ENCODE measurements at regions not wholly inside any gene's neighbourhood (a gene's known extent, or its start where the extent isn't known, plus 50 kb on each side); places are given as distances from the start of the nearest gene placed in this dataset.

DNA sequence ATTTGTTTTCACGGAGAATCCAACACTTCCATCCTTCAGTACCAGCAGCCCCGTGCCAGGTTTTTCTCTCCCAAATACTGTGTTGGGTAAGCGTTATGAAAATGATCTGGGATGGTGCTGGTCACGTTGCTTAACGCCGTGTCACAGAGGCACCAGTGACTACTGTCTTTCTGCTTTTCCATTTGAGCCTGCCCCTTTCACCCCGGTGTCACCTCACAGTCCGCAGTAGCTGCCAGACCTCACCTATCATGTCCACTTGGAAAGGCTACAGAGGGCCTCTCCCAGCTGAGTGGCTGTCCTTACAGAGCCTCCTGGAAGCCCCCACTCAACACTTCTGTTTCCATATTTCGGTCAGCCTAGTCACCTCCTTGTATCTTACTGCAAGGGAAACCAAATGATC, 176.5 kb upstream of the ARID1B start:
- TF ChIP-seq EP300 (conservative IDR thresholded peaks at IDR 0.05; ENCODE audit: poor library complexity, severe bottlenecking) (no peak), EZH2 (IDR thresholded peaks at IDR 0.05; ENCODE audit: borderline replicate concordance, insufficient read depth, low read length, poor library complexity, severe bottlenecking) (no peak), SMC3 (conservative IDR thresholded peaks at IDR 0.05; ENCODE audit: poor library complexity) (no peak), RAD21 (conservative IDR thresholded peaks at IDR 0.05) (no peak)
- TF ChIP-seq, protein P1, sequence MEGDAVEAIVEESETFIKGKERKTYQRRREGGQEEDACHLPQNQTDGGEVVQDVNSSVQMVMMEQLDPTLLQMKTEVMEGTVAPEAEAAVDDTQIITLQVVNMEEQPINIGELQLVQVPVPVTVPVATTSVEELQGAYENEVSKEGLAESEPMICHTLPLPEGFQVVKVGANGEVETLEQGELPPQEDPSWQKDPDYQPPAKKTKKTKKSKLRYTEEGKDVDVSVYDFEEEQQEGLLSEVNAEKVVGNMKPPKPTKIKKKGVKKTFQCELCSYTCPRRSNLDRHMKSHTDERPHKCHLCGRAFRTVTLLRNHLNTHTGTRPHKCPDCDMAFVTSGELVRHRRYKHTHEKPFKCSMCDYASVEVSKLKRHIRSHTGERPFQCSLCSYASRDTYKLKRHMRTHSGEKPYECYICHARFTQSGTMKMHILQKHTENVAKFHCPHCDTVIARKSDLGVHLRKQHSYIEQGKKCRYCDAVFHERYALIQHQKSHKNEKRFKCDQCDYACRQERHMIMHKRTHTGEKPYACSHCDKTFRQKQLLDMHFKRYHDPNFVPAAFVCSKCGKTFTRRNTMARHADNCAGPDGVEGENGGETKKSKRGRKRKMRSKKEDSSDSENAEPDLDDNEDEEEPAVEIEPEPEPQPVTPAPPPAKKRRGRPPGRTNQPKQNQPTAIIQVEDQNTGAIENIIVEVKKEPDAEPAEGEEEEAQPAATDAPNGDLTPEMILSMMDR (IDR thresholded peaks at IDR 0.05; ENCODE audit: poor library complexity, severe bottlenecking) = no peak

All from neural cell (in vitro differentiated cells).